ENCODE measurements at regions not wholly inside any gene's neighbourhood (a gene's known extent, or its start where the extent isn't known, plus 50 kb on each side); places are given as distances from the start of the nearest gene placed in this dataset.
"Not testable (repeated sequence)": the region's sequence is repeated elsewhere in the genome, so short reads cannot be mapped to it uniquely, and the experiment has no call there.

- Histone ChIP-seq H3K27me3 (no peaks in the 10 kb centered on the region), H3K27ac (no peak overlapping the region), H3K4me1 (no peaks in the 10 kb centered on the region), H3K36me3 (no peaks in the 10 kb centered on the region), H3K4me3 (no peak overlapping the region), H3K9me3 (no peaks in the 10 kb centered on the region)
- no peak for DNase-seq (ENCODE audit: low spot score)
- TF ChIP-seq CTCF (IDR thresholded peaks at IDR 0.05), result no peak
Observed at GRCh38 chr7:86453454-86453853, 190.3 kb upstream of the GRM3 start.

DNA sequence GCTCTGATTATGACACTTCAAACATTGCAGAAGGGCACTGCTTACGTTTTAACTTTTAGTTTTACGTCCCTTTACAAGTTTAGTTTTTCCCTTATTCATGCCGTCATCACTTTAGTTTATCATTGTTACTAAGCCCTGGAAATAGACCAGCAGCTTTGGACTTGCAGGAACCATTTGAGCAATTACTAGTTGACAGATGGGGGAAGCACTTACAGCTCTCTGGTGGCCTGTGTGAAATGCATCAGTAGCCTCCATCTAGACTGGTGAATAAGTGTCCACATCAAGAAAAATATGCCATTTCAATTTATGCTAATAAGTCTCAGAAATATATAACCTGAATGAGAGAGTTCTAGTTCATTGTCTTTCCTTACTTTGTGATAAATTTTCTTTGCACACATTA is 194.9 kb upstream of the GRM3 start:
- H3K36me3 ChIP-seq, result no peaks in the 10 kb centered on the region
- no peak overlapping the region for H3K27ac ChIP-seq
- H3K9me3 ChIP-seq, result no peaks in the 10 kb centered on the region
- no peak for DNase-seq (ENCODE audit: low spot score)
- H3K27me3 ChIP-seq, result no peaks in the 10 kb centered on the region
- H3K4me1 ChIP-seq, result no peaks in the 10 kb centered on the region
- no peak overlapping the region for H3K4me3 ChIP-seq
- no peak for TF ChIP-seq CTCF (IDR thresholded peaks at IDR 0.05)

- H3K4me1 ChIP-seq, result no peaks in the 10 kb centered on the region
Observed at GRCh38 chr7:86445285-86445684, 198.4 kb upstream of the GRM3 start.

GRCh38 chr7:86444245-86444644 is 199.5 kb upstream of the GRM3 start:
- no peak for TF ChIP-seq CTCF (IDR thresholded peaks at IDR 0.05)
- Histone ChIP-seq H3K4me1 (no peaks in the 10 kb centered on the region), H3K9me3 (no peaks in the 10 kb centered on the region), H3K4me3 (no peak overlapping the region), H3K36me3 (no peaks in the 10 kb centered on the region), H3K27ac (no peak overlapping the region), H3K27me3 (no peaks in the 10 kb centered on the region)
- no peak for DNase-seq (ENCODE audit: low spot score)

More at GRCh38 chr7:86445285-86445684, 198.4 kb upstream of the GRM3 start:
- DNase-seq (ENCODE audit: low spot score), result no peak
- TF ChIP-seq CTCF (IDR thresholded peaks at IDR 0.05), result no peak
- no peak overlapping the region for H3K27ac ChIP-seq
- no peaks in the 10 kb centered on the region for H3K9me3 ChIP-seq
- no peak overlapping the region for H3K4me3 ChIP-seq
- no peaks in the 10 kb centered on the region for H3K27me3 ChIP-seq
- no peaks in the 10 kb centered on the region for H3K36me3 ChIP-seq

DNA sequence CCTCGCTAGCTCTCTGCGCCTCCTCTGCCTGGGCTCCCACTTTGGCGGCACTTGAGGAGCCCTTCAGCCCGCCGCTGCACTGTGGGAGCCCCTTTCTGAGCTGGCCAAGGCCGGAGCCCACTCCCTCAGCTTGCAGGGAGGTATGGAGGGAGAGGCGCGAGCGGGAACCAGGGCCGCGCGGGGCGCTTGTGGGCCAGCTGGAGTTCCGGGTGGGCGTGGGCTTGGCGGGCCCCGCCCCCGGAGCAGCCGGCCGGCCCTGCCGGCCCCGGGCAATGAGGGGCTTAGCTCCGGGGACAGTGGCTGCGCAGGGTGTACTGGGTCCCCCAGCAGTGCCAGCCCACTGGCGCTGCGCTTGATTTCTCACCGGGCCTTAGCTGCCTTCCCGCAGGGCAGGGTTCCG is 203.3 kb upstream of the GRM3 start:
- H3K9me3 ChIP-seq; H3K36me3 ChIP-seq; H3K4me1 ChIP-seq; H3K27ac ChIP-seq; H3K27me3 ChIP-seq; H3K4me3 ChIP-seq; DNase-seq (ENCODE audit: low spot score): not testable (repeated sequence)

- no peak for TF ChIP-seq CTCF (IDR thresholded peaks at IDR 0.05)
Observed at GRCh38 chr7:86437951-86438450, 205.7 kb upstream of the GRM3 start.

More at GRCh38 chr7:86437951-86438450, 205.7 kb upstream of the GRM3 start:
- H3K4me3 ChIP-seq, result no peak overlapping the region
- H3K27me3 ChIP-seq, result no peaks in the 10 kb centered on the region
- no peaks in the 10 kb centered on the region for H3K4me1 ChIP-seq
- H3K27ac ChIP-seq, result peak overlapping the region in 1 of 2 donors; percentile 48
- no peaks in the 10 kb centered on the region for H3K36me3 ChIP-seq
- no peaks in the 10 kb centered on the region for H3K9me3 ChIP-seq
- no peak for DNase-seq (ENCODE audit: low spot score)
